ENCODE measurements at regions not wholly inside any gene's neighbourhood (a gene's known extent, or its start where the extent isn't known, plus 50 kb on each side); places are given as distances from the start of the nearest gene placed in this dataset.

DNA sequence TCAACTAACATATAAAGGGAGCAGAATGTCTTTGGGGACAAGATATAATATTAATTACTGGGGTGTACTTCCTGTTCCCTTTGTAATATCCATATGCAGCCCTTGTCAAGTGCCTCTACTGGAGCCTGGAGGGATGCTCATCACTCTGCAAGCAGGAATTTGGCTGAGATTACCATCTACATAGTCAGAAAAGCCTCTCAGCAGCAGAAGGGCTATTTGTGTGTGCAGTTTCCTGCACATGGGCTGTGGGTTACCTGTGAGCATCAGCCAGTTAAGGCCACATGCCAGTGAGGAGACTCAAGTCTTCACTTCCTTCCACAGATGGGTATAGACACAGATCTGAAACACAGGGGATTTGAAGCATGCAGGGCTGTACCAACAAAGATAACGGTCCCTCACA is 278.1 kb upstream of the PLSCR5 start:
- TF ChIP-seq, protein P1, sequence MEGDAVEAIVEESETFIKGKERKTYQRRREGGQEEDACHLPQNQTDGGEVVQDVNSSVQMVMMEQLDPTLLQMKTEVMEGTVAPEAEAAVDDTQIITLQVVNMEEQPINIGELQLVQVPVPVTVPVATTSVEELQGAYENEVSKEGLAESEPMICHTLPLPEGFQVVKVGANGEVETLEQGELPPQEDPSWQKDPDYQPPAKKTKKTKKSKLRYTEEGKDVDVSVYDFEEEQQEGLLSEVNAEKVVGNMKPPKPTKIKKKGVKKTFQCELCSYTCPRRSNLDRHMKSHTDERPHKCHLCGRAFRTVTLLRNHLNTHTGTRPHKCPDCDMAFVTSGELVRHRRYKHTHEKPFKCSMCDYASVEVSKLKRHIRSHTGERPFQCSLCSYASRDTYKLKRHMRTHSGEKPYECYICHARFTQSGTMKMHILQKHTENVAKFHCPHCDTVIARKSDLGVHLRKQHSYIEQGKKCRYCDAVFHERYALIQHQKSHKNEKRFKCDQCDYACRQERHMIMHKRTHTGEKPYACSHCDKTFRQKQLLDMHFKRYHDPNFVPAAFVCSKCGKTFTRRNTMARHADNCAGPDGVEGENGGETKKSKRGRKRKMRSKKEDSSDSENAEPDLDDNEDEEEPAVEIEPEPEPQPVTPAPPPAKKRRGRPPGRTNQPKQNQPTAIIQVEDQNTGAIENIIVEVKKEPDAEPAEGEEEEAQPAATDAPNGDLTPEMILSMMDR (IDR thresholded peaks at IDR 0.05), result no peak
- no peak for TF ChIP-seq POLR2A (IDR thresholded peaks at IDR 0.05)

All from Peyer's patch (tissue), 4 donors.